GM18508 (cell line): ENCODE measurements at regions not wholly inside any gene's neighbourhood (a gene's known extent, or its start where the extent isn't known, plus 50 kb on each side); places are given as distances from the start of the nearest gene placed in this dataset.

ENCODE experiments used
- ATAC-seq: cut with Tn5 transposase; IDR thresholded peaks from one replicate; pipeline ENCODE4 v1.9.1; 2021; ENCODE audit warnings: moderate number of reproducible peaks; ENCODE audit not compliant: insufficient read depth, unreplicated experiment

GRCh38 chr20:24043294-24043693 is 54.7 kb upstream of the GGTLC1 start:
- ATAC-seq, result no peak

DNA sequence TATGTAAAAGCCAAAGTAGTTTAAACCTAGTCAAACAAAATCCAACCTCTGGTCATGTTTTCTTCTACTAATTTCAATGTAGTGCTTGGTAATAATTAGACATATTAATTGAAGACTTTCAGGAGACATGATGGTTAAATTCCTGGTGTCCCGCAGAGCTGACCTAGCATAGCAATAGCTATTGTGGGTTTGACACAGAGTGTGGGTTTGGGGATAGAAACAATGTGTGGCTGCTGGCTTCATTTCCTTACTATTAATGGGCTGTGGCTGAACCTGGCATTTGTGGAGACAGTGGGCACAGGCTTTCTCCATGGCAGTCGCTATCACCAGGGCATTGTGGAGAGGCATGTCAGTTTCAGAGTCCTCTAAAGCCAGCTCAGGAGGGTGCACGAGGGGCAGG is 54.1 kb upstream of the GGTLC1 start:
- ATAC-seq, result no peak

GRCh38 chr20:24040896-24041459 is 52.4 kb upstream of the GGTLC1 start:
- ATAC-seq, result no peak

GRCh38 chr20:24039196-24039595 is 50.6 kb upstream of the GGTLC1 start:
- no peak for ATAC-seq
